ENCODE measurements at regions not wholly inside any gene's neighbourhood (a gene's known extent, or its start where the extent isn't known, plus 50 kb on each side); places are given as distances from the start of the nearest gene placed in this dataset.

- H3K4me3 ChIP-seq (ENCODE audit: low read depth, low read length), result no peak overlapping the region
- no peak for TF ChIP-seq CTCF (IDR thresholded peaks at IDR 0.05; ENCODE audit: insufficient read depth, low read length)
- DNase-seq (ENCODE audit: low read depth), result peak; percentile 0
Observed at GRCh38 chr6:117149324-117149723, 116.0 kb upstream of the VGLL2 start.

- no peak for TF ChIP-seq CTCF (IDR thresholded peaks at IDR 0.05; ENCODE audit: insufficient read depth, low read length)
- DNase-seq (ENCODE audit: low read depth), result no peak
- H3K4me3 ChIP-seq (ENCODE audit: low read depth, low read length), result no peak overlapping the region
Observed at GRCh38 chr6:117156741-117157140, 108.6 kb upstream of the VGLL2 start.

GRCh38 chr6:117157448-117157847, 107.9 kb upstream of the VGLL2 start:
- no peak overlapping the region for H3K4me3 ChIP-seq (ENCODE audit: low read depth, low read length)
- no peak for DNase-seq (ENCODE audit: low read depth)
- no peak for TF ChIP-seq CTCF (IDR thresholded peaks at IDR 0.05; ENCODE audit: insufficient read depth, low read length)

GRCh38 chr6:117165911-117166499, 99.4 kb upstream of the VGLL2 start:
- no peak for TF ChIP-seq CTCF (IDR thresholded peaks at IDR 0.05; ENCODE audit: insufficient read depth, low read length)
- no peak overlapping the region for H3K4me3 ChIP-seq (ENCODE audit: low read depth, low read length)
- DNase-seq (ENCODE audit: low read depth), result no peak

- DNase-seq (ENCODE audit: low read depth), result no peak
- no peak for TF ChIP-seq CTCF (IDR thresholded peaks at IDR 0.05; ENCODE audit: insufficient read depth, low read length)
- no peak overlapping the region for H3K4me3 ChIP-seq (ENCODE audit: low read depth, low read length)
Observed at GRCh38 chr6:117167520-117168271, 97.7 kb upstream of the VGLL2 start.

GRCh38 chr6:117168296-117169063, 96.9 kb upstream of the VGLL2 start:
- H3K4me3 ChIP-seq (ENCODE audit: low read depth, low read length), result no peak overlapping the region
- TF ChIP-seq CTCF (IDR thresholded peaks at IDR 0.05; ENCODE audit: insufficient read depth, low read length), result no peak
- DNase-seq (ENCODE audit: low read depth), result no peak

Measured in fibroblast of the aortic adventitia (primary cell).